NCI-H69 (cell line): ENCODE measurements at regions not wholly inside any gene's neighbourhood (a gene's known extent, or its start where the extent isn't known, plus 50 kb on each side); places are given as distances from the start of the nearest gene placed in this dataset.
"Not testable (repeated sequence)": the region's sequence is repeated elsewhere in the genome, so short reads cannot be mapped to it uniquely, and the experiment has no call there.

ENCODE experiments used
- DNase-seq: peaks from one replicate; lab custom pipeline; 2025; lab: John Stamatoyannopoulos, UW

DNA sequence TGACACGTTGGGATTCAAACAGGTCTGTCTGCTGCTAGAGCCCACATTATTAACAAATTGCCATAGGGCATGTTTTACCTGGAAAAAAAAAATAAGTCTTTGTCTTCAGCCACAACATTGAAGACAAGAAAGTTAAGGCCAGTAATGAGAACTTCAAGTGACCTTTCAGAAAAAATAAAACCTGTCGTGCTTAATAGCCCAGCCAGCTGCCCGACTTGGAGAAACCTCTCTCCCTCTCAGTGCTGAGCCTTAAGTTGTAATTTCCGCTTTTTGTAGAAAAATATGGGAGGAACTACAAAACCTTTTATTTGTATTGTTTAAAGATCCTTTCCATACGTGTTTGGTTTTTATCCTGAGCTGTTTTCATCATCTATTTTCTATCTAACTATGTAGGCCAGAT lies 454.3 kb upstream of the SLITRK6 start:
- not testable (repeated sequence) for DNase-seq

DNA sequence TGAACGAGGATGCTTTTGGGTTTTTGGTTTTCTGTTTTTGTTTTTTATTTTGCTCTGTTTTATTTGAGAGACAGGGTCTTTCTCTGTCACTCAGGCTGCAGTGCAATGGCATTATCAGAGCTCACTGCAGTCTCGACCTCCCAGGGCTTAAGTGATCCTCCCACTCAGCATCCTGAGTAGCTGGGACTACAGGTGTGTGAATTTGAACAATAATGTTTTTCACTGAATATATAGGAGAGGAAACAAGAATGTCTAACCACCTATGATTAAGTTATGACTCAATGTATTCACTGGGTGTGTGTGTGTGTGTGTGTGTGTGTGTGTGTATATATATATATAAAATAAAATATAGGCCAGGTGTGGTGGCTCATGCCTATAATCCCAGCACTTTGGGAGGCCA lies 456.6 kb upstream of the SLITRK6 start:
- DNase-seq: not testable (repeated sequence)

DNA sequence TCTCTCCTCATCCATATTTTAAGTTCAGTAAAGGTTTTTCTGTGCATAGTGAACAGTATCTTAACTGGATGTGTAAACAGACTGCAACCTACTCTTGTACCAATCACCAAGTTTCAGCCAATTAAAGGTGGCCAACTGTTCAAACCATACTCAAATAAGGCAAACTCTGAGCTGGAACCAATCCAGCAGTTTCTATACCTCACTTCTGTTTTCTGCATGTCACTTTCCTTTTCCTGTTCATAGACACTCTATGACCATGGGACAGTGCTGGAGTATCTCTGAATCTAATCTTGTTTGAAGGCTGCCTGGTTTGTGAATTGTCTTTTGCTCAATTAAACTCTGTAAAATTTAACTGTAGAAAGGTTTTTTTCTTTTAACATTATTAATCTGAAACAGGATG lies 470.3 kb upstream of the SLITRK6 start:
- peak; percentile 4 for DNase-seq

DNA sequence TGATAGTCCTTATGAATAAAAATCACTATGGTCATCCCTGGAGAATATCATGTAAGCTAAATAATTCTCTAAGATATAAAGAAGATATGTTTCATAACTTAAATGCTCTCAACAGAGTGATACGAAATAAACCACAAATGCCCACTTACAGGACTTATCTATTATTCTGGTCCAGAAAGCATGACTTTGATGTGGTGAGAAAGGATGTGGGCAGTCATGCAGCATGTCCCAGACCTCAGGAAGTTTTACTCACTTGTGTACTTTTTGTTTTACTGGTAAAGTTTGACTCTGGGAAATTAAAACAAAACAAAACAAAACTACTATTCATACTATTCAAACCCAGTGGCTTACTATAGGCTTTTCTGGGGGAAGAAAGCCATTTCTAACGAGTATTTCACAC lies 483.2 kb upstream of the SLITRK6 start:
- peak; percentile 3 for DNase-seq

DNA sequence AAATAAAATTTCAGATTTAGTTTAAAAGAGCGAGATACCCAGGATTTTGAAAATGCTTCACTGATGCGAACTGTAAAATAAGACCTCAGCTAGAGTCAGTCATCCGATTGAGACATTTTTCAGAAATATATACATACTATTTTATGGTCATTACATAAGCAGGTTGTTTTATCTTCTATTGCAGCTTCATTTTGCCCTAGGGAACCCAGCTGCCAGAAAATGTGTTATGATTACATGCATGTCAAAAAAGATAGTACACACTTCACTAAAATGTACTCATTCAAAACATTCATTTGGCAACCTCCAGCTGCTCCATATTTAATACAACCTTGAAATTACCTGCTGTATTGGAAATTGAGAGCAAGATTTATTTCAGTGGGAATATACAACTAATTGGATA lies 483.8 kb upstream of the SLITRK6 start:
- peak; percentile 29 for DNase-seq

DNA sequence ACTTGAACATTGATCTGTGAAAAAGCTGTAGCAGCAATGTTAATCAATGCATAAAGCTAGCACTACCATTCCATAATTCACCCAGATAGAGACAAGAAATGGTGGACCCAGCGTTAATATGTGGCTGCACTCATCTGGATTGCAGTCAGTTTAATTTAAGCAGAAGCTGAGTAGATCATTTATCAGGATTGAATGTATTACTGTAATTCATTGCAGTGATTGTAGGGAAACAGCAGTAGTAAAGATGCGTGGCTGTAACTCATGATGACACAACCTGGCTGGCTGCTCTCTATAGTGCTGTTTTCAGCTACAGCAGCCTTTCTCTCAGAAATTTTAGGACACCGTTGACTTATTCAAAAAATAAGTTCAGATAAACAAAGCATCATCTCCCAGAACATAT lies 499.5 kb upstream of the SLITRK6 start:
- DNase-seq: peak; percentile 35

DNA sequence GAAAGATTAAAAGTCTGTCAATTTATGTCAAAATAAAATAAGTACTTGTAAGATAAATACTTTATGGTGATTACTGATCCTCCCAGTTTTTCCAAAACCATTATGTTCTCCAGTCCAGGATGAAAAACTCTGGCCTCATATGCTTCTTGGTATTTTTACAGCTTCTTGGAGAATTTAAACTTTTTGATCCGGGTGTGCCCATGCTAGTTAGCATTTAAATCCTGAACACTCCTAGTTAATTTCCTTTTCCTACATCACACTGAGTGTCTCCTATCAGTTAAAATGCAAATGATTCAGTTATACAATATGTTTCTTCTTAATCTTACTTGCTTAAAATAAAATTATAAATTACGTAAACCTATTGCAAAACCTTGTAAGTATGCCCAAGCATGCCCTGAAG lies 499.9 kb upstream of the SLITRK6 start:
- DNase-seq: no peak

DNA sequence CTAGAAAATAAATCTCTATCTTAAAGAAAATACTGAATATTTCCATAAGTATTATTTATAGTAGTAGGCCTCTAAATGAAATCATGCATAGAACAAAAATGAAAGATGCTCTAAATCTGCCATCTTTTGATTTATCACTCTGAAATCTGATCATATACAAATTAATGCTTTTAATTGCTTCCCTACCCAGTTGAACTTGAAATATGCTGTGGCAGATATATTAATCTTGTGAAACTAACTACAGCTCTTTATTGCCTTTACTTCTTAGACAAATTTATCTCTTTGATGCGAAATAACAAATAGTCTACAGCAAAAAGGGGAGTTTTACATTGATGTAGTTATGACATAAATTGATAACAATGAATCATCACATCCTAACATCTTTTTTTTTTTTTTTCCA lies 510.7 kb upstream of the SLITRK6 start:
- peak; percentile 62 for DNase-seq

DNA sequence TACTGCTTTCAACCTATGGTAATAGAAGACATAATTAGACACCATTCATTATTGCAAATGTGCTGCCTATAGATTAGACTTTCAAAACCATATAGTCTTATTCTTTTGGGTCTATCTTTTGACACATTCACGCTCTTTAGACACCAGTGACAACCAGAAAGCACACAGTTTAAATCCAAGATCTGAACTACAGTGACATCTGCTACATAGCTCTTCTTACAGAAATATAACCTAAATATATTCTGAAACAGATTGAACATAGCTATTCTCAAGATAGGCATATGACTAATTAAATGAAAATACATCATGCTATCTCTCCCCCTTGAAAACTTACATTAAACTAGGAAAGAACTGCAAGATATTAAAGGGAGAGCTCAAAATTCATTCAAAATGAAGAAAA lies 514.2 kb upstream of the SLITRK6 start:
- no peak for DNase-seq

DNA sequence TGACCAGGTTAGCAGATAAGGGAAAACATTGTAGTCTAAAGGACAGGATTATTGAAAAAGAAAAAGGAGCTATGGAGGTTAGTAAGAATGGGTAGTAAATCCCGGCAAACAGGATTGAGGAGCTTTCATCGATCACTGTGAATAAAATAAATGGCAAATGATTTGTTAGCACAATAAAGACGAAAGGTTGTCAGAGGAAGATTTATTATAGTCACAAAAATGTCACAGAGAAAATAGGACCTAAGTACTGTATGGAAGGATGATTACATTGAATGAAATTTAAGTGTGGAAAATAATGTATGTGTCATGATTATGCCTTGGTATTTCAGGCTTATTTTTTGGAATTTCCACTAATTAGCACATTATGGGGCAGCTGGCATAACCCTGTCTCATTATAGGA lies 519.2 kb upstream of the SLITRK6 start:
- no peak for DNase-seq

DNA sequence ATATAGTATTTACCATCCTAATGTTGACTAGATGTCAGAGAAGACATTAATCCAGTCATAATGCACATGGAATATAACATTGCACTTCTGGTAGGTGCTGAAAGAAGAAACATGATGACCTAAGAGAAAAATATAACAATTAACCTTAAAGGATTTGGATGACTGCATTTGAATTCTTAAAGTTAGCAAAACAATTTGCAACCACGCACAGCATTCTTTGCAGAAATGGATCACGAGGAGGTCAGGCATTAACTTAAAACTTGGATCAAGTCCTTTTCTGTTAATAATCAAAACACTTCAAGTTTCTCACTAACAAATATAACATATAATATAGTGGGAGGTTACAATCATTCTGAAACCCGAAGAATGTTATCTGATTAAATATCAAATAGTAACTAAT lies 525.0 kb upstream of the SLITRK6 start:
- DNase-seq: no peak

DNA sequence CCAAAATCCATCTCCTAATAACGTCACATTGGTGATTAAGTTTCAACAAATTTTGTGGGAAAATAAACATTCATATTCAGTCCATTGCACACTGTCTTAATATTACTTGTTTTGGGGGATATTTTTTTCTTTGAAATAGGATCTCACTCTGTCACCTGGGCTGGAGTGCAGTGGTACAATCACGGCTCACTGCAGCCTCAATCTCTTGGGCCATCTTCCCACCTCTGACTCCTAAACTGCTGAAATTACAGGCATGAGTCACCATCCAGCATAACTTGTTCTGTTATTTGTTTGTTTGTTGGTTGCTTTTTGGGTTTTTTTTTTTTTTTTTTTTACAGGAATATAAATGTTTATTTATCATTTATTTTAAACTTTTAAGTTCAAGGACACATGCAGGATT lies 556.1 kb upstream of the SLITRK6 start:
- DNase-seq: no peak

DNA sequence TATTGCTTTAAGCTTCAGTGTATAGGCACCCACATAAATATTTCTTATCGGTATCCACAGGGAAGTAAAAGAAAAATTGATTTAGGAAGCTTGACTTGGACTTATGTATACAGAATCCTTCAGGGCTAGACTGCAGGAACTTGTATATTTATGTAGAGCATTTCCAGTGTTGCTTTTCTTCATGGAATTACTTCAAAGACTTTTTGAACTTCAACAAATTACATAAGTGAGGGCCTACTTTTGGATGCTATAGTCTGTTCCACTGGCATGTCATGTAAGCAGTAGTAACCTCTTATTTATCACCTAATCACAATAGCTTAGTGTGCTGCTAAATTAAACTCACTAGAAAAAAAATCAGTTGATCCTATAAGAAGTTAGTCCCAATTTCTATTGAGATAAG lies 557.9 kb upstream of the SLITRK6 start:
- DNase-seq: no peak

DNA sequence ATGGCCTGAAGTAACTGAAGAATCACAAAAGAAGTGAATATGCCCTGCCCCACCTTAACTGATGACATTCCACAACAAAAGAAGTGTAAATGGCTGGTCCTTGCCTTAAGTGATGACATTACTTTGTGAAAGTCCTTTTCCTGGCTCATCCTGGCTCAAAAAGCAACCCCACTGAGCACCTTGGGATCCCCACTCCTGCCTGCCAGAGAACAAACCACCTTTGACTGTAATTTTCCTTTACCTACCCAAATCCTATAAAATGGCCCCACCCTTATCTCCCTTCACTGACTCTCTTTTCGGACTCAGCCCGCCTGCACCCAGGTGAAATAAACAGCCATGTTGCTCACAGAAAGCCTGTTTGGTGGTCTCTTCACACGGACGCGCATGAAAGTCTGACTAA lies 564.5 kb upstream of the SLITRK6 start:
- not testable (repeated sequence) for DNase-seq

DNA sequence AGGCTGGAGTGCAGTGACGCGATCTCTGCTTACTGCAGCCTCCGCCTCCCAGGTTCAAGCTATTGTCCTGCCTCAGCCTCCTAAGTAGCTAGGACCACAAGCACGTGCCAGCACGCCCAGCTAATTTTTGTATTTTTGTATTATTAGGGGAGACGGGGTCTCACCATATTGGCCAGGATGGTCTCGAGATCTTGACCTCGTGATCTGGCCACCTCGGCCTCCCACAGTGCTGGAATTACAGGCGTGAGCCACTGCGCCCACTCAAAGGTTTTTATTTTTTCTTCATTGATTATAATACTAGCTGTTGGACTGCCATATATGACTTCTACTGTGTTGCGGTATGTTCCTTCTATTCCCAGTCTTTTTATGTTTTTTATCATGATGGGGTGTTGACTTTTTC lies 569.7 kb upstream of the SLITRK6 start:
- no peak for DNase-seq

DNA sequence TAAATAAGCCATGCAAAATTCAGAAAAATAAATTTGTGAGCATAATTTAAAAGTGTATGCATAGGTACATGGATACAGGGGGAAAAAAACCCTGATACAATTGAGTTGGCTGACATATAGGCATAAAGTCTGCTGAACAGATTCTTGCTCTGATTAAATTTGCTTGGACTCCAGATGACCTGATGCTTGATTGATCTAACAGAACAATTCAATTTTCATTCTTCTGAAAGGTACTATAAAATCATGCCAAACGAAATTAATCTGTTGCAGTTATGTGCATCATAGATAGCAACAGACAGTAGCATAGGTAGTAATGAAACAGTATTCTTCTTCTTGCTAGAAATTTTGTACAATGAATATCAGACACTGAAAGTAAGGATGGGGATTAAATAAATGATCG lies 578.2 kb upstream of the SLITRK6 start:
- DNase-seq: no peak

DNA sequence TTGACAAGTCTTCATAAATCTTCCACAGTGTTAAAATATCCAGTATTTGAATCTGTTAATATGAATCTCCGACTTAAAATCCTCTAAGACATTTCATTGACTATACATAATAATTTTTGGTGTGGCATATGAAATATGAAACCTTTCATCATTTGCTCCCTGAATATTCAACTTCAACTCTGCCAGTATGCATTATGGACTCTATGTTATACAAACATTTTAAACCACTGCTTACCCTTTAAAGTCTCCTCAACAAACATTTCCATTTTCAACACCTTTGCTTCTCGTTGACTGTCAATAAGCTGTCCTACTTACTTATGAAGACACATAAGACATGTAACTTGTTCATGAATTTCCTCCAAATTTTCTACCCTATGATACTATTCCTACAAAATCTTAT lies 579.4 kb upstream of the SLITRK6 start:
- peak; percentile 47 for DNase-seq

DNA sequence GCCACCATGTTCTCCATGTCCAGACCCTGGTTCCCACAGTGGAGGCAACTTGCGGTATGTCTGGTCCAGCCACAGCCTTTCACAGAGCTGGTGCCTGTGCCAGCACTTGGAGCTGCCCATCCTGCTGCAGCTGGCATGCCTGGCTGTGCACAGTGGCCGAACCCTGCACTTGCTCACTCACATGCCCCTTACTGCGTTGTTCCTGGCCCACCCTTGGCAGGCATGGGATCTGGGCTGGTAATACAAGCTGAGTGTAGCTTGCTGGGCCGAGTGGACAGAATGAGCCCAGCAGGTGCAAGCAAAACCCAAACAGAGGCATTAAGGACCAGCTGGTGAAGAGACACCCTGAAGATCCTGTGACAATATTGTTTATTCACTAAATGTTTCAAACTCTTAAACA lies 583.9 kb upstream of the SLITRK6 start:
- DNase-seq: peak; percentile 83

DNA sequence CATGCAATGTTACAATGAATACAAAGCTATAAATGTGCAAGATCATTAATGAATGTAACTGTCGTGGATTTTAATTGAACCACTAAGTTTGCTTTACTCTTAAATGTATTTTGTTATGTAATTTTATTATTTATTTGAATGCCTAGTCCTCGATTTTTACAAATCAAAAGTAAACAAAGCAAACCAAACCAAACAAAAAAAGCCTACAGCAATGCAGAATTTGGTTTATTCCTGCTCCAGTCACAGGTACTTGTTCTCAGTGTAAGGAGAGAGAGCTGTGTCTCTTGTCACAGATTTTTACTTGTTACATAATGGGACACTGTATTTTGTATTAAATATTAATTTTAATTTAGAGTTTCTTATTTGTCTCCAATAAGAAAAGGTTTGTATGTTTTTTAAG lies 584.3 kb upstream of the SLITRK6 start:
- DNase-seq: peak; percentile 52

DNA sequence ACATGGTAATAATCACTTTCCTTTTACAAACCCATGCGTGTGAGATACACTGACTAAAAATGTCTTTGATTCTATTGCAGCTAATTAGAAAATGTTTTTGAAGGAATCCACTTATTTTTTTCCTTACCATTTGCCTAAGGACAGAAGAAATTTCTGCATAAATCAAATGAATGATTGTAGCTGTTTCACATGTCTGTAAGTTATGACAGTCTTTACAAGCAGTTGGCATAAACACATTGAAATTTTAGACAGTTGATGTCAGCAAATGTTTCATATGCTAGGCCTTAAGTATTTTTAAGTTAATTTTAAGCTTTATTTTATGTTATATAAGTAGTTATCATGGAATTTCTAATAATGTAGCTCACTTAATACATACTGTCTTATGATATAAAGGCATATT lies 598.4 kb upstream of the SLITRK6 start:
- no peak for DNase-seq

DNA sequence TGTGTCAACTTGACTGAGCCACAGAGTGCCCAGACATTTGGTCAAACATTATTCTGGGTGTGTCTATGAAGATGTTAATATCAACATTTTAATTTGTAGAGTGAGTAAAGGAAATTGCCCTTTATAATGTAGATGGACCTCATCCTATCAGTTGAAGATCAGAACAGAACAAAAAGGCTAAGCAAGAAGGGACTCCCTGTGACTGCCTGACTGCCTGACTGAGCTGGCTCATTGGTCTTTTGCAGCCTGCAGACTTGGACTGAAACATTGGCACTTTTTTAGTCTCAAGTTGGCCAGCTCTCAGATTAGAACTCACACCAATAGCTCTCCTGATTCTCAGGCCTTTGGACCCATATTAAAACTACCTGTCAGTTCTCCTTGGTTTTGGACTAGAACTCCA lies 600.4 kb upstream of the SLITRK6 start:
- no peak for DNase-seq

DNA sequence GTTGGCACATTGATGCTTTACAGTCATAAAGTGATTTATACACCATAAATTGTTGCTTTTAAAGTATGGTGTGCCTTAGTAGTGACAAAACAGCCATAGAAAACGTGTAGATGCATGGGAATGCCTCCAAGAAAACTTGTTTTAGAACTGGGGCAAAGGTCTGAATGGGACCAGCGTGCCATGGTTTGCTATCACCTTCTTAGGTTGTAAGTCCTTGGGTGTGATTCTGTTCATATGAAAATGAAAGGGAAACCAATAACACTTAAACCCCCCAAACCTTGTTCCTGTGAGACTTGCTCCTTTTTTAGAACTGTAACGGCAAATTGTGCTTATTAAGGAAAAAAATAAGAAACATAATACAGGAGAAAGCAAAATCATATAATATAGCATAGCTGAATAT lies 603.3 kb upstream of the SLITRK6 start:
- no peak for DNase-seq

DNA sequence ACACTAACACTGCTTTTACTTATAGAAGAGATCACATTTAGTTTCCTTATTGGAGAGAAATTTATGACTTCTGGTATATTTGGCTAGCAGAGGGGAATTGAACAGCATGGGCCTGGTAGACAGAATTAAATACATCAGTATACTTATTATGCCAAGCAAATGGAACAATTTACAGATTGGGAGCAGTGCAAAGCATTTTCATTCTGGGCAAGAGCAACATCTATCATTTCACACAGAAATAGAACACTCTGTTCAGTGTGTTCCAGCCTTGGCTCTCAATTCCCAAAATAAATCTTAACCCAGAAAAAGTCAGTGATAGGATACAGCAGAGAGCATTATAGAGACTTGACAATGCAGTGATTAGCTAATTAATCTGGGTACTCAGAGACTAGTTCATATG lies 604.0 kb upstream of the SLITRK6 start:
- DNase-seq: no peak

DNA sequence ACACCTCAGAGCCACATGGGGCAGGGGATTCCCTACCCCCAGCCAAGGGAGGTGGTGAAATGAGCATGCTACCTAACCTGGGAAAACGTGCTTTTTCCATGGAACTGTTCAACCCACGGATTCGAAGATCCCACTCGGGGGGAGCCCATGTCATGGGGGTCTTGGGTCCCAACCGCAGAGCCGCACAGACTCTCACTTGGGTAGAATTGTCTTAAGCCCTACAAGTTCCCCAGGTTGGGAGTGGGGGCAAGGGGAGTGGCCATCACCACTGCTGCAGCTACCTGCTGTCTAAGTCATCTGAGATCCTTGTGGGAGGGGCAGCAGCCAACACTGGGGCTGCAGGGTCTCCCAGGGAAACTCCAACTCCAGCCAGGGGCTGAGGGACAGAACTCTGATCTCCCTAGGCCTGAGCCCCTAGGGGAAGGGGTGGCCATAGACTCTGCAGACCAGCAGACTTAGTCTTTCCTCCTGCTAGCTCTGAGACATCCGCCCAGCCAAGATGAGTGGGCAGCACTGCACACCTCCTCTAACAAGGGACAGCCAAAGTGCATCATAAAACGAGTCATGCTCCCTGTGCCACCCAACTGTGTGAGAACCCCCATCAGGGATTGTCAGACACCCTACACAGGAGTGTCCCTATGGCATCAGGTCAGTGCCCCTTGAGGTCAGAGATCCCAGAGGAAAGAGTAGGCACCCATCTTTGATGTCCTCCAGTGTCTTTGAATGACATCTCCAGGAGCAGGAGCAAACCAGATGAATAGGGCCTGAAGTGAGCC lies 610.4 kb upstream of the SLITRK6 start:
- DNase-seq: no peak
